Thymus (tissue), 11 donors: ENCODE measurements at regions not wholly inside any gene's neighbourhood (a gene's known extent, or its start where the extent isn't known, plus 50 kb on each side); places are given as distances from the start of the nearest gene placed in this dataset.

ENCODE experiments used
- DNase-seq, 9 donors: peaks; one replicate each; pipeline ENCODE4 v3.0.0-alpha.2; 2013; ENCODE audit warnings: low spot score in 9 of 9, low read depth in 6 of 9, missing footprints in 1 of 9
- H3K27ac ChIP-seq, 2 donors: one replicate each; pipeline ENCODE4 v1.5.1; 2013; ENCODE audit warnings: control low read depth in 1 of 2, low read depth in 1 of 2, low read length in 1 of 2, mild to moderate bottlenecking in 1 of 2, moderate library complexity in 1 of 2
- H3K27me3 ChIP-seq, 2 donors: one replicate each; pipeline ENCODE4 v1.5.1; 2013; ENCODE audit warnings: low read length in 1 of 2; ENCODE audit not compliant: control insufficient read depth in 2 of 2, insufficient read depth in 1 of 2
- H3K36me3 ChIP-seq, 2 donors: one replicate each; pipeline ENCODE4 v1.5.1; 2013; ENCODE audit warnings: low read length in 1 of 2, mild to moderate bottlenecking in 1 of 2, moderate library complexity in 1 of 2; ENCODE audit not compliant: control insufficient read depth in 2 of 2, insufficient read depth in 2 of 2
- H3K4me1 ChIP-seq, 2 donors: one replicate each; pipeline ENCODE4 v1.5.1; 2013; ENCODE audit warnings: low read length in 2 of 2; ENCODE audit not compliant: control insufficient read depth in 2 of 2, insufficient read depth in 2 of 2
- H3K4me3 ChIP-seq, 2 donors: one replicate each; pipeline ENCODE4 v1.5.1; 2013; ENCODE audit warnings: low read length in 2 of 2, control low read depth in 1 of 2, mild to moderate bottlenecking in 1 of 2
- H3K9me3 ChIP-seq, 2 donors: one replicate each; pipeline ENCODE4 v1.5.1; 2013; ENCODE audit warnings: low read length in 1 of 2, mild to moderate bottlenecking in 1 of 2; ENCODE audit not compliant: control insufficient read depth in 2 of 2, insufficient read depth in 1 of 2
- WGBS: extraction: QIAGEN DNeasy Blood & Tissue Kit; methylation state at CpG from one replicate; pipeline ENCODE4 v1.1.7; 2013; 5-methylcytosine and 5-hydroxymethylcytosine counted together
- donor health status: healthy.

DNA sequence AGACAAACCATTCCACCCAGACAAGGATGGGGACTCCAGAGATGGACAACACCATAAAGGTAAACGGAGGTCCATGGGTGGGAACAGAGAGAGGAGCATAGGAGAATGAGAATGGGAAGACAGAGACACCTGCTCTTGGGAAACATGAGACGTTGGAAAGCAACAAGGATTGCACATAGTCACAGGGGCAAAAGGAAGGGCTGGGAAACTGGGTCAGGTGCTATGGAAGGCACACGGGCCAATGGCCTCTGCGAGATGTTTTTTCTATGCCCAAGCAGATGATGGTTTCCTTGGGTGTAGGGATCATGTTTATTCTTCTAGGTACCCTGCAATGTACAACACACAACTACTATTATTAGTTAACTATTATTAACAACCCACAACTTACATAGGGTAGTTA, 143.6 kb upstream of the AGAP1 start:
- Histone ChIP-seq H3K4me1 (no peaks in the 10 kb centered on the region), H3K27me3 (no peaks in the 10 kb centered on the region), H3K36me3 (no peaks in the 10 kb centered on the region), H3K4me3 (no peak overlapping the region), H3K9me3 (no peaks in the 10 kb centered on the region), H3K27ac (no peak overlapping the region)
- WGBS: 92% methylated on average over 4 of the region's 4 CpGs
- no peak for DNase-seq

DNA sequence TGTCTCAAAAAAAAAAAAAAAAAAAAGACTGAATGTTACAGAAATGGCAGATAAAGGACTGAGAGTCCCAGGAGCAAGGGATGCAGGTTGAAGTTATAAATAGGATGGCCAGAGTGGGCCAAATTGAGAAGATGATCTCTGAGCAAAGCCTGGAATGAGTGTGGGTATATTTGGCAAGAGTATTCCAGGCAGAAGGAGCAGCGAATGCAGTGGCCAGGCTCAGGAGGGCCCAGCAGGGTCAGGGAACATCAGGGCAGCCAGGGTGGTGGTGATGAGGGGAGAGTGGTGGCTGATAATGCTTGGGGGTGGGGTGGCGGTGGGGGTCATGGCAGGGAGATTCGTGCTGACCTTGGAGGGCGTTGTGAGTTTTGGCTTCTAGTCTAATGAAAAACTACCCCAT, 141.3 kb upstream of the AGAP1 start:
- WGBS: 91% methylated on average over 4 of the region's 4 CpGs
- Histone ChIP-seq H3K9me3 (no peaks in the 10 kb centered on the region), H3K4me3 (no peak overlapping the region), H3K36me3 (no peaks in the 10 kb centered on the region), H3K27ac (no peak overlapping the region), H3K4me1 (no peaks in the 10 kb centered on the region), H3K27me3 (no peaks in the 10 kb centered on the region)
- no peak for DNase-seq

GRCh38 chr2:235357881-235358280, 136.0 kb upstream of the AGAP1 start:
- no peak for DNase-seq
- Histone ChIP-seq H3K27me3 (no peaks in the 10 kb centered on the region), H3K36me3 (no peaks in the 10 kb centered on the region), H3K4me1 (no peaks in the 10 kb centered on the region), H3K9me3 (no peaks in the 10 kb centered on the region), H3K27ac (no peak overlapping the region), H3K4me3 (no peak overlapping the region)
- 92% methylated on average over 17 of the region's 17 CpGs for WGBS

DNA sequence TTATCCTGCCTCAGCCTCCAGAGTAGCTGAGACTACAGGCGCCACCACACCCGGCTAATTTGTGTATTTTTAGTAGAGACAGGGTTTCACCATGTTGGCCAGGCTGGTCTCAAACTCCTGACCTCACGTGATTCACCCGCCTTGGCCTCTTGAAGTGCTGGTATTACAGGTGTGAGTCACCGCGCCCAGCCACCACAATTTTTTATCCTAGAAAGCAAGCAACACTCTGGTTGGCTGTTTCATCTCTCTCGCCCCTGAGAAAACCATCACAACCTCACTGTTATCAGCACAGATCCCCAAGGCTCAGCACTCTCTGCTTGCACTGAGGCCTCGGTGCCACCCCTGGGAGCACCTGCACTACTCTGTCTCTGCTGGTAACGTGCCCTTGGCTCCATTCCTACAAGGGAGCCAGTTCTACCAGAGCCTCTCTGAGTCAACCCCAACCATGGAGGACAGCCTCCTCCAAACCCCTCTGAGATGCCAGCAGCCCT, 134.8 kb upstream of the AGAP1 start:
- no peaks in the 10 kb centered on the region for H3K4me1 ChIP-seq
- DNase-seq: no peak
- H3K27ac ChIP-seq: no peak overlapping the region
- no peaks in the 10 kb centered on the region for H3K27me3 ChIP-seq
- H3K9me3 ChIP-seq: no peaks in the 10 kb centered on the region
- H3K36me3 ChIP-seq: no peaks in the 10 kb centered on the region
- WGBS: 93% methylated on average over 9 of the region's 9 CpGs
- no peak overlapping the region for H3K4me3 ChIP-seq

DNA sequence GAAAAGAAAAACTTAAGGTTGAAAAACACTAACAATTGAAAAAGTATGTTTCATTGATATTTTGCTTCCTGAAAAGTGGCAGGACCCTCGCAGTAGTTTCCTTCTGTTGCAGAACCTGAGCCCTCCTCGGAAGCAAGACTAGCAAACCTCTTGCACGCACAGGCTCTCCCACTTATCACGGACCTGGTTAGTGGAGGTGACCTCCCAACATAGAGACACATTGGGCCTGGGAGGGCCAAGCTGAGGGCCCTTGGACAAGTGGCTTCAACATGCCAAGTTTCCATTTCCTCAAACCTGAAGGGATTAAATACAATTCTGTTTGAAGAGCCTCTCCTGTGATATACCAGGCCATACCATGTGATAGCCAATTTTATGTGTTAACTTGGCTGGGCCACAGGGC, 133.4 kb upstream of the AGAP1 start:
- H3K9me3 ChIP-seq: no peaks in the 10 kb centered on the region
- WGBS: 95% methylated on average over 4 of the region's 4 CpGs

DNA sequence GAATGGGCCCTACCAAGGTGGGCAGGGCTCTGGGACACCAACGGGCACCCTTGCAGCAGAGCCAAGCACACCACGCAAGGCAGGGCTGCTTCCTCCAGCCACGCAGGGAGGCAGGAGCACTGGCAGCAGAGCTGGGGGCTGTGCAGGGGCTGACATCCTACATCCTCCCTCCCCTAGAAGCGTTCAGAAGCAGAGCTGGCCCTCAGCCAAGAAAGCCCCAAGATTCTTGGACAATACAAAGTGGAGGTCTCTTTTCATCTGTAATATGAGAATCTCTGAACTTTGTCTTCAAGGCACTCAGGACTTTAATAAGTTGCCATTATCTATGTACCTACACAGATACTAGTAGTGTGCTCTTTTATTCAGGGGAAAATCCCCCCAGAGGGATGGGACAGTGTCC, 128.1 kb upstream of the AGAP1 start:
- H3K27ac ChIP-seq: no peak overlapping the region
- WGBS: 70% methylated on average over 4 of the region's 4 CpGs
- DNase-seq: no peak
- H3K36me3 ChIP-seq: no peaks in the 10 kb centered on the region
- H3K4me1 ChIP-seq: no peaks in the 10 kb centered on the region
- H3K27me3 ChIP-seq: no peaks in the 10 kb centered on the region
- H3K9me3 ChIP-seq: peaks cover 0 to 3% of the 10 kb centered on the region in 2 donors
- no peak overlapping the region for H3K4me3 ChIP-seq

More for the DNA sequence above, 133.4 kb upstream of the AGAP1 start:
- Histone ChIP-seq H3K27me3 (no peaks in the 10 kb centered on the region), H3K4me3 (no peak overlapping the region), H3K4me1 (no peaks in the 10 kb centered on the region), H3K36me3 (no peaks in the 10 kb centered on the region), H3K27ac (no peak overlapping the region)
- no peak for DNase-seq

GRCh38 chr2:235366390-235366789, 127.5 kb upstream of the AGAP1 start:
- H3K4me1 ChIP-seq: no peaks in the 10 kb centered on the region
- WGBS: 92% methylated on average over 6 of the region's 6 CpGs
- H3K27ac ChIP-seq: no peak overlapping the region
- peaks cover 0 to 3% of the 10 kb centered on the region in 2 donors for H3K9me3 ChIP-seq
- DNase-seq: no peak
- H3K36me3 ChIP-seq: no peaks in the 10 kb centered on the region
- H3K4me3 ChIP-seq: no peak overlapping the region
- H3K27me3 ChIP-seq: no peaks in the 10 kb centered on the region

- Histone ChIP-seq H3K4me1 (no peaks in the 10 kb centered on the region), H3K4me3 (no peak overlapping the region), H3K36me3 (no peaks in the 10 kb centered on the region), H3K9me3 (peaks cover 0 to 3% of the 10 kb centered on the region in 2 donors), H3K27ac (no peak overlapping the region), H3K27me3 (no peaks in the 10 kb centered on the region)
- DNase-seq: no peak
- 66% methylated on average over 8 of the region's 8 CpGs for WGBS
These were observed 127.0 kb upstream of the AGAP1 start for GRCh38 chr2:235366807-235367206.

- Histone ChIP-seq H3K4me3 (no peak overlapping the region), H3K27me3 (no peaks in the 10 kb centered on the region), H3K4me1 (no peaks in the 10 kb centered on the region), H3K27ac (no peak overlapping the region), H3K9me3 (peaks cover 0 to 3% of the 10 kb centered on the region in 2 donors), H3K36me3 (no peaks in the 10 kb centered on the region)
- DNase-seq: no peak
- 85% methylated on average over 5 of the region's 5 CpGs for WGBS
These were observed 122.8 kb upstream of the AGAP1 start for GRCh38 chr2:235371018-235371417.

DNA sequence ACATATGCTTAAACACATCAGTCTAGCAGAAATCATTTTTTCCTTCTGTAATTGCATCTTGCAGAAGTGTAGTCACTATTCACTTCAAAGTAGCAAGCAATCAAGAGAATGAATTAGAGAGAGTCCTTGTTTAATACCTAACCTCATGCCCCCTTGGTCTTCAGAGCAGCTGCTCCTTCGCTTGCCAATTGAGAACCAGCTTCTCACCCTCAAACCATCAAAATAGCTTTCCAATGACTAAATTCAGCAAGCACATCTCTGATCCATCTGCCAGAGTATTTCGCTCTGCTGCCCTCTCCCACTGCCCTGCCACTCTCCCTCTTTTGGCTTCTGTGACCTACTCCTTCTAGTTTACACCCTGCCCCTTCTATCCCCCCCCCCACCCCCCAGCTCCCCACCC, 120.7 kb upstream of the AGAP1 start:
- Histone ChIP-seq H3K4me1 (no peaks in the 10 kb centered on the region), H3K27me3 (no peaks in the 10 kb centered on the region)
- WGBS: 95% methylated on average over 2 of the region's 2 CpGs

More for the DNA sequence above, 120.7 kb upstream of the AGAP1 start:
- Histone ChIP-seq H3K27ac (no peak overlapping the region), H3K36me3 (no peaks in the 10 kb centered on the region), H3K9me3 (no peaks in the 10 kb centered on the region), H3K4me3 (no peak overlapping the region)
- DNase-seq: no peak
